Spleen (tissue), 7 donors: ENCODE measurements at regions not wholly inside any gene's neighbourhood (a gene's known extent, or its start where the extent isn't known, plus 50 kb on each side); places are given as distances from the start of the nearest gene placed in this dataset.

Experiments used
- CTCF ChIP-seq, 11 experiments: fragments of 200-600 bp in 7 of 11; fragments of 450-650 bp in 4 of 11; sonication (generic) in 4 of 11; IDR thresholded peaks in 8 of 11; conservative IDR thresholded peaks in 3 of 11; 1 replicate in 7 of 11; 2 replicates in 4 of 11; pipeline versions ENCODE4 v1.4.0 to v1.8.0; 2016 to 2021; ENCODE audit warnings: antibody characterized with exemption in 11 of 11, inconsistent platforms in 4 of 11, mild to moderate bottlenecking in 1 of 11
- POLR2A ChIP-seq, 3 donors: fragments of 450-650 bp; IDR thresholded peaks; one replicate each; pipeline ENCODE4 v1.5.1; 2017; ENCODE audit warnings: antibody characterized with exemption in 3 of 3, mild to moderate bottlenecking in 1 of 3
- POLR2AphosphoS5 ChIP-seq, 3 donors: sonication (generic); formaldehyde crosslinking; IDR thresholded peaks; one replicate each; pipeline ENCODE4 v1.5.1; 2017; ENCODE audit warnings: antibody characterized with exemption in 3 of 3
- donor health status: DM: no; HTN: no; CAD: no; lungs with moderate emphysema.
- donor health status: DM: no; HTN: no; CAD: no.
- donor health status: DM: no; HTN: no; CAD: no.

- TF ChIP-seq CTCF (IDR thresholded peaks at IDR 0.05 in 8 of 11, conservative IDR thresholded peaks at IDR 0.05 in 3 of 11) (no peak), POLR2A (IDR thresholded peaks at IDR 0.05) (no peak), POLR2AphosphoS5 (IDR thresholded peaks at IDR 0.05) (no peak)
Observed at GRCh38 chr1:228887960-228888359, 152.7 kb downstream of the RHOU start.
